Astrocyte (in vitro differentiated cells and primary cell): ENCODE measurements at regions not wholly inside any gene's neighbourhood (a gene's known extent, or its start where the extent isn't known, plus 50 kb on each side); places are given as distances from the start of the nearest gene placed in this dataset.

Source experiments
- DNase-seq: peaks from one replicate; pipeline ENCODE4 v3.0.0-alpha.2; 2010; ENCODE audit warnings: low read depth
- FAIRE-seq: peaks from 2 replicates; lab custom pipeline; 2011; peaks lifted over from hg19 to GRCh38; lab: Jason Lieb, UNC
- H2AFZ ChIP-seq: 2 replicates; pipeline ENCODE4 v1.6.0; 2012; ENCODE audit warnings: low read depth, low read length, inconsistent platforms
- H3K27ac ChIP-seq: 2 replicates; pipeline ENCODE4 v1.5.1; 2011; ENCODE audit warnings: low read depth, low read length, inconsistent platforms
- H3K27me3 ChIP-seq: 2 replicates; pipeline ENCODE4 v1.6.0; 2011; ENCODE audit warnings: low read length, inconsistent platforms; ENCODE audit not compliant: insufficient read depth
- H3K36me3 ChIP-seq: 2 replicates; pipeline ENCODE4 v1.5.1; 2011; ENCODE audit warnings: low read length, inconsistent platforms; ENCODE audit not compliant: insufficient read depth
- H3K4me1 ChIP-seq: 2 replicates; pipeline ENCODE4 v1.5.1; 2011; ENCODE audit warnings: low read length, inconsistent platforms; ENCODE audit not compliant: insufficient read depth
- H3K4me2 ChIP-seq: 2 replicates; pipeline ENCODE4 v1.6.0; 2012; ENCODE audit warnings: low read length, inconsistent platforms
- H3K4me3 ChIP-seq: 2 replicates; pipeline ENCODE4 v1.5.1; 2011; ENCODE audit warnings: low read depth, mild to moderate bottlenecking, low read length, inconsistent platforms; ENCODE audit not compliant: insufficient read depth
- H3K79me2 ChIP-seq: 2 replicates; pipeline ENCODE4 v1.6.0; 2012; ENCODE audit warnings: mild to moderate bottlenecking, low read length, inconsistent platforms; ENCODE audit not compliant: insufficient read depth
- H3K9ac ChIP-seq: 2 replicates; pipeline ENCODE4 v1.6.0; 2012; ENCODE audit warnings: mild to moderate bottlenecking, low read length, inconsistent platforms
- H3K9me3 ChIP-seq: 2 replicates; pipeline ENCODE4 v1.5.1; 2012; ENCODE audit warnings: low read depth, mild to moderate bottlenecking, low read length, inconsistent platforms; ENCODE audit not compliant: insufficient read depth
- H4K20me1 ChIP-seq: 2 replicates; pipeline ENCODE4 v1.6.0; 2012; ENCODE audit warnings: low read length, inconsistent platforms; ENCODE audit not compliant: insufficient read depth
- H3K27ac Mint-ChIP-seq: one replicate; pipeline ENCODE4 v1.8.0; 2021; ENCODE audit warnings: mild to moderate bottlenecking, mixed read lengths; ENCODE audit not compliant: unreplicated experiment
- H3K27me3 Mint-ChIP-seq: one replicate; pipeline ENCODE4 v1.8.0; 2021; ENCODE audit warnings: low read depth, mixed read lengths; ENCODE audit not compliant: unreplicated experiment
- H3K36me3 Mint-ChIP-seq: one replicate; pipeline ENCODE4 v1.8.0; 2021; ENCODE audit warnings: low read depth, mixed read lengths; ENCODE audit not compliant: unreplicated experiment
- H3K4me1 Mint-ChIP-seq: one replicate; pipeline ENCODE4 v1.8.0; 2021; ENCODE audit warnings: low read depth, mixed read lengths; ENCODE audit not compliant: unreplicated experiment
- H3K4me3 Mint-ChIP-seq: one replicate; pipeline ENCODE4 v1.8.0; 2021; ENCODE audit warnings: mild to moderate bottlenecking, moderate library complexity, mixed read lengths; ENCODE audit not compliant: unreplicated experiment
- H3K9me3 Mint-ChIP-seq: one replicate; pipeline ENCODE4 v1.8.0; 2021; ENCODE audit warnings: mild to moderate bottlenecking, mixed read lengths; ENCODE audit not compliant: unreplicated experiment
- EZH2 ChIP-seq: IDR thresholded peaks from 2 replicates; pipeline ENCODE4 v1.6.1; 2012; ENCODE audit warnings: mild to moderate bottlenecking, low read length, inconsistent platforms; ENCODE audit not compliant: insufficient read depth
- TF ChIP-seq, protein P1 (sequence below): IDR thresholded peaks from 2 replicates; pipeline ENCODE4 v1.5.1; 2011; ENCODE audit warnings: low read depth, mild to moderate bottlenecking, inconsistent platforms, low read length, moderate library complexity; ENCODE audit not compliant: insufficient read depth

DNA sequence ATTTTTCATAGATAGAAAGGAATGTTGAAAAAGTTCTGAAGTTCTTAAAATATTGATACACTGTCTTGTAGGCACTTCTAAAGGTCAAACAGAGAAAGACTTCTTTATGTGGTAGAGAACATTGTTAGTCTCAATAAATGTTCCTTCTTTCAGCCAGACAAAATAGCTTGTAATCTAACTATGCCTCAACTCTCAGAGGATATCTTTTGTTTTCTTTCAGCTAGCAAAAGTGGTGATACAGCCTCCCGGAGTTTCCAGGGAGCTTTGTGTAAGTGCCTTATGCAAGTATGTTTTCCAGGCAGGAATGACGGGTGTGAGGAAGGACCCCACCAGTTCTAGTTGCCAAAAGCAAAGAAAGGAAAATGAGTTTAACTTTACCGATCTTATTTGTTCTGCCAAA lies 452.1 kb upstream of the ST6GAL2 start:
- H3K27me3 ChIP-seq = no peaks in the 10 kb centered on the region
- H3K36me3 ChIP-seq = no peaks in the 10 kb centered on the region
- H3K4me1 ChIP-seq = no peaks in the 10 kb centered on the region
- TF ChIP-seq, protein P1, sequence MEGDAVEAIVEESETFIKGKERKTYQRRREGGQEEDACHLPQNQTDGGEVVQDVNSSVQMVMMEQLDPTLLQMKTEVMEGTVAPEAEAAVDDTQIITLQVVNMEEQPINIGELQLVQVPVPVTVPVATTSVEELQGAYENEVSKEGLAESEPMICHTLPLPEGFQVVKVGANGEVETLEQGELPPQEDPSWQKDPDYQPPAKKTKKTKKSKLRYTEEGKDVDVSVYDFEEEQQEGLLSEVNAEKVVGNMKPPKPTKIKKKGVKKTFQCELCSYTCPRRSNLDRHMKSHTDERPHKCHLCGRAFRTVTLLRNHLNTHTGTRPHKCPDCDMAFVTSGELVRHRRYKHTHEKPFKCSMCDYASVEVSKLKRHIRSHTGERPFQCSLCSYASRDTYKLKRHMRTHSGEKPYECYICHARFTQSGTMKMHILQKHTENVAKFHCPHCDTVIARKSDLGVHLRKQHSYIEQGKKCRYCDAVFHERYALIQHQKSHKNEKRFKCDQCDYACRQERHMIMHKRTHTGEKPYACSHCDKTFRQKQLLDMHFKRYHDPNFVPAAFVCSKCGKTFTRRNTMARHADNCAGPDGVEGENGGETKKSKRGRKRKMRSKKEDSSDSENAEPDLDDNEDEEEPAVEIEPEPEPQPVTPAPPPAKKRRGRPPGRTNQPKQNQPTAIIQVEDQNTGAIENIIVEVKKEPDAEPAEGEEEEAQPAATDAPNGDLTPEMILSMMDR = no peak
- TF ChIP-seq EZH2 = no peak
- H3K4me3 ChIP-seq = no peak overlapping the region
- H3K9me3 Mint-ChIP-seq = peaks cover 11% of the 10 kb centered on the region
- H4K20me1 ChIP-seq = no peaks in the 10 kb centered on the region
- no peak overlapping the region for H2AFZ ChIP-seq
- H3K9me3 ChIP-seq = no peaks in the 10 kb centered on the region
- peak overlapping the region; percentile 42 for H3K27ac ChIP-seq
- no peak overlapping the region for H3K9ac ChIP-seq
- H3K4me3 Mint-ChIP-seq = no peak overlapping the region
- H3K27me3 Mint-ChIP-seq = no peaks in the 10 kb centered on the region
- H3K4me2 ChIP-seq = no peak overlapping the region
- DNase-seq (no peak), FAIRE-seq (no peak)
- H3K36me3 Mint-ChIP-seq = no peaks in the 10 kb centered on the region
- peak overlapping the region; percentile 94 for H3K27ac Mint-ChIP-seq
- no peaks in the 10 kb centered on the region for H3K79me2 ChIP-seq
- H3K4me1 Mint-ChIP-seq = peaks cover 32% of the 10 kb centered on the region

DNA sequence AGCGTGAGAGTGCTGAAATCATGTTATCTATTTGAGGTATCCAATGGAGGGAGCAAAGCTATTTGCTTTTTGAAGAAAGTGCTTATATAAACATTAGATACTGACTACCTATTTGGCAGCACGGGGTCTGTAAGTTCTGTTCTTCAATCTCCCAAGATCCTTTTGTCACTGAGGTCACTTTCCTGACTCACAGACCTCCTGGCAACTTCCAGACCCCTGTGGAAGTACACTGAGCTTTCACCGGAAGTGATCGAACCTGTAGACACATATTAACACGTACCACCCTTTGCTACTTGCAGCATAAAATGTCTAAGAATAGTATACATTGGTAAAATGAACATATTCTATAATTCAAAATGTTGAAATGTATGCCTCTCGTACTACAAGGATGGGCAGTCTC lies 452.6 kb upstream of the ST6GAL2 start:
- Histone ChIP-seq H3K36me3 (no peaks in the 10 kb centered on the region), H4K20me1 (no peaks in the 10 kb centered on the region), H3K9ac (no peak overlapping the region), H3K9me3 (no peaks in the 10 kb centered on the region), H3K4me1 (no peaks in the 10 kb centered on the region), H3K4me3 (no peak overlapping the region), H3K79me2 (no peaks in the 10 kb centered on the region), H3K27ac (peak overlapping the region; percentile 42), H2AFZ (no peak overlapping the region), H3K4me2 (no peak overlapping the region), H3K27me3 (no peaks in the 10 kb centered on the region)
- H3K27ac Mint-ChIP-seq = peak overlapping the region; percentile 94
- no peak for FAIRE-seq
- H3K27me3 Mint-ChIP-seq = no peaks in the 10 kb centered on the region
- TF ChIP-seq EZH2 = no peak
- TF ChIP-seq, protein P1 = no peak
- H3K4me3 Mint-ChIP-seq = peak overlapping the region; percentile 37
- peaks cover 11% of the 10 kb centered on the region for H3K9me3 Mint-ChIP-seq
- no peaks in the 10 kb centered on the region for H3K36me3 Mint-ChIP-seq
- no peak for DNase-seq
- H3K4me1 Mint-ChIP-seq = peaks cover 32% of the 10 kb centered on the region

DNA sequence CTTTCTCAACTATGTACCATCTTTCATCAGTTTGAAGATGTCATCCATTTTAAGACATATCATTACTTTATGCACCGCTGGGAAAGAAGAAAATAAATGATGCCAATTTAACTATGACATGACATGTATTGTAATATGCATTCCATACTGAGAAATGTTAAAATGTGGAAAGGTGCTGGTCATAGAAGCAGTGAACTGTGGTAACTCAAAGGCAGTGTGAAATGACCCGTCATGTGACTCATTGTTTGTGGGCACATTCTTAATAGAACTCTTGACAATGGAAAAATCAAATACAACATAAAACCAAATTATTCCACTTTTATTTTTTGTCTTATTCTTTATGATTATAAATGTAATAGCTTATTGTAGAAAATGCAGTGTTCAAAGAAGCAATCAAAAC lies 455.0 kb upstream of the ST6GAL2 start:
- H3K4me2 ChIP-seq = no peak overlapping the region
- Mint-ChIP-seq H3K36me3 (no peaks in the 10 kb centered on the region), H3K27me3 (no peaks in the 10 kb centered on the region), H3K4me1 (peaks cover 25% of the 10 kb centered on the region), H3K4me3 (no peak overlapping the region), H3K27ac (no peak overlapping the region), H3K9me3 (peaks cover 11% of the 10 kb centered on the region)
- DNase-seq = no peak
- no peaks in the 10 kb centered on the region for H3K4me1 ChIP-seq
- no peak for FAIRE-seq
- no peaks in the 10 kb centered on the region for H3K9me3 ChIP-seq
- H3K9ac ChIP-seq = no peak overlapping the region
- no peaks in the 10 kb centered on the region for H3K79me2 ChIP-seq
- H2AFZ ChIP-seq = no peak overlapping the region
- H3K36me3 ChIP-seq = no peaks in the 10 kb centered on the region
- H3K4me3 ChIP-seq = no peak overlapping the region
- TF ChIP-seq, protein P1 = no peak
- TF ChIP-seq EZH2 = no peak
- no peaks in the 10 kb centered on the region for H3K27me3 ChIP-seq
- H3K27ac ChIP-seq = no peak overlapping the region
- H4K20me1 ChIP-seq = no peaks in the 10 kb centered on the region
